SKM-1 (cell line): ENCODE measurements at regions not wholly inside any gene's neighbourhood (a gene's known extent, or its start where the extent isn't known, plus 50 kb on each side); places are given as distances from the start of the nearest gene placed in this dataset.

ENCODE experiments used
- DNase-seq: peaks from one replicate; lab custom pipeline; 2025; ENCODE audit not compliant: unreplicated experiment; lab: John Stamatoyannopoulos, UW

DNA sequence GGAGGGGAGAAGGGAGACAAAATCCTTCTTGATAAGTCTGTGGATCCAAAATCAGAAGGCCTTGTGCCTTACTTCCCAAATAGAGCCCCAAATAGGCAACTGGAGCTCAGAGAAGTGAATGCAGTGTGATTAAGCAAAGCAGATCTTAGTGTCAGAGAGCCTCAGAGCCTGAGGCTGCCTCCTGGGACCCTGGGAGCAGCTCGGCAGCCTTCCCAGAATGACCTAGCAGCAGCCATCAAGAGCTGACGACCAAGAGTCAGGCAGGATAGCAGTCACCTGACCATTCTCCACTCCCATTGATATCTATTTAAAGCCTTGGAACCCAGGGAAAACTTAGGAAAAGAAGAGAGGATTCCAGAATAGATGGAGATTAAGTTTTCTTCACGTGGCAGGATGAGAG is 78.0 kb upstream of the SMYD2 start:
- DNase-seq: no peak

DNA sequence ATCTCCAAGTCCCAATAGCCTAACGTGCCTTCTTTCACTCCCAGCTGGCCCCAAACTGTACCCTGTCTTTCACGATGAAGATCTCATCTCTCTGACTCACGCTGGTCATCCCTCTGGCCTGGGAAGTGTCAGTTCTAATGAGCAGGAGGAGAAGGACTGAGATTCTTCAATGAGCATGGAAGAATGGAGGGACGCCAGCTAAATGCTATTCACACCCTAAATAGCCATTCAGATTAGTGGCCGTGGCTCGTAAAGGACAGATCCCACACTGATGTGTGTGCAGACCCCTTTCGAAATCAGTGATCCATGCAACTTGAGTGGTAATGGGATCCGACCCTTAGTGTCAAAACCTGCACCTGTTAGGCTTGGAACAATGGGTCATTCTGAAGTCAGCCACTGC is 75.9 kb upstream of the SMYD2 start:
- no peak for DNase-seq

DNA sequence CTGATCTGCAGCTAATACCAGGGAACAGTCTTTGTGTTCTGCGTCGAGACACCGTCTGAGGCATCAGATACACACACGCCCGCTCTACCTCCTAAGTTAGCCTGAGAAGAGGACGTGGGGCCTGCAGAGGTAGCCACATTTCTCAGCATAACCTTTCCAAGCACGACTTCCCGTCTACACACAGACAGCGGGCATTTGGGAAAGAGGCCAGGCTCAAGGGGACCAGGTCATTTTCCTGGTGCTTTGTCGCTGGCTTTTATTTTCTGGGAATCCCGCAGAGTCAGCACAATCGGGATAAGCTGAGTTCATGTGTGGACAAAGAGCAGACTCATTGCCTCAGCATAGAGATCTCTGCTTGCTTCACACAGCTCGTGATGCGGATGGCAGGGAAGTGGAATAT is 72.5 kb upstream of the SMYD2 start:
- DNase-seq: no peak

DNA sequence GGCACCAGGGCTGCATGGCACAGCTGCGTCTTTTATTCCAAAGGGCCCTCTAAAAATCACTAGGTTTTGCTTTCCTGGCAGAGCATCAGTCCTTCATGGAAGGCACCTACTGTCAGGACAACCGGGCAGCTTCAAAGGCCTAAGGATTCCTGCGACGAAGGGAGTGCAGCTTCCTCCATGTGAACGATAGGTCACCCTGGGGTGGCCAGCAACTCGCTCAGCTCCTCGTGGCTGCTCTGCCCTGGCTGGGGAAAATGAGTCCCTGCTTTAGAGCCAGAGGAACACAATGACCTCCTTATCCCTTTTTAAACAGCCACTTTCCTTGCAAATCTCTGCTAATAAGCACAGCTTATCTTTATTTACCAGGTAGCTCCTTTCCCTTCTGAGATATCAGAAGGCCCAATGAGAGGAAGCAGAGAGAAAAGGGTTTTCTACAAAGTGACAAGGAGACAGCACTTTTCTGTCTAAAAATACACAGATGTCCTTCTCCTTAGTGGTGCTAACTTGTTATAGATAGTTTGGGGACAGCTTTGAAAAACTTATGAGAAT is 71.6 kb upstream of the SMYD2 start:
- DNase-seq: no peak

DNA sequence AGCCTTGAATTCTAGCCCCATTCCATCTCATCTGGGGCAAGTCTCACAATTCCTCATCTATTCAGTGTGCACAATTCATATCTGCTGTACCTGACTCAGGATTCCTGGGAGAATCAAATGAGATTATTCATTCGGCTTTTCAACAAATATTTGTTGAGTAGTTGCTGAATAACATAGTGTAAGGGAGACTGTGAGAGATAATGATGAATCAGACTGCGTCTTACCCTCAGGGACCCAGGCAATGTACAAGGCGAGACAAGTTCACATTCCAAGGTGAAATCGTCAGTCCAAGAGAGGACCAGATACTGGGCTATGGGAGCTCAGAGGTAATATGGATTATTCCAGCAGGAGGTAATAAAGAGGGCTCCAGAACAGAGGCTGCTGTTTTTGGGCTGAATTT is 67.8 kb upstream of the SMYD2 start:
- DNase-seq: no peak

DNA sequence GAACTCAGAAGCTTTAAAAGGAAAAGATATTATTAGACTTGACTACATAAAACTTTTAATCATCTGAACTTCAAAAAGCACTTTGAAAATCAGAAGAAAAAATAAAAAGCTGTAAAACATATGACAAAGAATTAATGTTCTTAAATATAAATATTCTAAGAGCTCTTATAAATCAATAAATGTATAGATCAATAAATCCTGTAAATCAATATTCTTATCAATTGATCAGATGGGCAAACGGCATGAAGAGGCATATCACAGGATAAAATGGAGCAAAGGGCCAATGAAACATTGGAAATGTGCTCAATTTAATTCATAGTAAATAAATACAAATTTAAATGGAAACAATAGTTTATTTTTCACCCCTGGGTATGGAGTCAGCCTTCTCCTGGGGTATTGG is 66.1 kb upstream of the SMYD2 start:
- no peak for DNase-seq

DNA sequence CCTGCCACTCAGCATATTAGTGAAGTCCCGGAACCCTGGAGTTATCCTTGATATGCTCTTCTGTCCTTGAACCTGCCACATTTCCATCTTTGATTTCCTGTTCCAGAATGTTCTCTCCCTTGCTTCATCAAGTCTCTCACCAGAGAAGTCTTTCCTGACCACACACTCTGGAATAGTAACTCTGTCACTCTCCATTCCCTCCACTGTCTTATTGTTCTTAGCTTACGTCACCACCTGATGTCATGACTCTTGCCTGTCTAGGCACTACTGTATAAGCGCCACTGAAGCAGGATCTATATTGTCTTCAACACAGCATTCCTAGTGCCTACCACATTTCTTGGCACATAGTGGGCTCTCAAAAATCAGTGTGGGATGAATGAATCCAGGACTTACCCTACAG is 65.4 kb upstream of the SMYD2 start:
- DNase-seq: no peak

DNA sequence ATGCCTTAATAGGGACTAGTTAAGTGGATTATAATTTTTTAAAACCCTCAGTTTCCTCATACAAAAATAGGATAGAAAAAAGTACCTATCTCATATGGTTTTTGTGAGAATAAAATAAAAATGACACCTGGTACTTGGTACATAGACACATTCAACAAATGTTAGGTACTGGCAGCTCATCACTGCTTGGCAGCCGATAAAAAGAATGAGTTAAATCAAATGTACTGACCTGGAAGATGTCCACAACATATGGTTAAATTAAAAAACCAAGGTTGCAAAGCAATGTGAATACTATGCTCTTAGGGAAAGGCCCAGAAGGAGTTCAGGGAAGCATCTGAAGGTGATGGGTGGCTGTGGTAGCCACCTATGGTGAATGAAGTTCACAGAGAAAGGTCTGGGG is 64.9 kb upstream of the SMYD2 start:
- no peak for DNase-seq

DNA sequence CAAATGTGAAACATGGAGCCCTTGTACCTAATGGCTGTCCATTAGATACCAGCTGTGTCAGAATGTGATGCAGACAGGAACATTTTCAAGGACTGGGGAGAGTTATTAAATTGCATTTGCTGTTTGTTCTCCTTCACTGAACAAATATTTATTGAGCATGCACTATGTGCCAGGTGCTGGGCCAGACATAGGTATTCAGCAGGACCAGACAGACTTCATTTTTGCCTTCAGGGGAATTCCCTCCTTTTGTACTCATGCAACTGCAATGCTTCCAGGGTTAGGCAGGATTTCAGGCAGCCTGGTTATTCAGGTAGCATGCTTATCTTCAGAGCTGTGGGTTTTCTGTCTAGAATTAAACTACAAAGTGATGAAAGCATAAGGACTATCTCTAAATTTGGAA is 64.2 kb upstream of the SMYD2 start:
- DNase-seq: no peak

DNA sequence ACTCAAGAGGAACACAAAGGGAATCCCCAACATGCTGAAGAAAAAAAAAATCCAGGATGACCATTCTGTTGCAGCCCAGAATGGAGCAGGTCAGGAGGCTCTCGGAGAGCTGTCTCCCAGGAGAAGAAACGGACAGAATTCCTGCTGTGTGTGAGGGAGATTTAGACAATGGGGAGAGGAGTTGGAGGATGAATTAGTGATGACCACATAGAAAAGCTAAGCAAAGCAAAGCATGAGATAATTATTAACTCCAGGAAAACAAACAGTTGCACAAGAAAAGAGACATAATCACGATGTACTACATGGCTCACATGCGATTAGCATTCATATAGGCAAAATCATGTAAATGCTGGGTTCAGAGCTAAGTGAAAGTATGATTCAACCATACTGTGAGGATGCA is 61.1 kb upstream of the SMYD2 start:
- DNase-seq: no peak

DNA sequence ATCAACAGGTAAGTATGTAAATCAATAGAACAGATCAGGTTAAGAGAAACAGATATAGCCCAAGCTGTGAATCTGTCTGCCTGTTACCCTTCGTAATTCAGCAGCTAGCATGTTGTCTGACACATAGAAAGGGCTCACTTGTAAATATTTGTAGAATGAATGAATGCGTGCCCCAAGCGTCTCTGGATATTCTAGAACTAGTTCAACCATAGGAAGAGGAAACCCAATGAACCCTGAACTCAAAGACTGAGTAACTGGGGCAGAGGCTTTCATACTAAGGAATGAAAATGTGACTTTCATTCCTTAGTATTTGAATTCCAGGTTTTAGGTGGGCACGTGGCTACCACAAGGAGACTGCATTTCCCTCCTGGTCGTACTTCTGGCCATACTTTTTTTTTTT is 60.1 kb upstream of the SMYD2 start:
- DNase-seq: no peak

DNA sequence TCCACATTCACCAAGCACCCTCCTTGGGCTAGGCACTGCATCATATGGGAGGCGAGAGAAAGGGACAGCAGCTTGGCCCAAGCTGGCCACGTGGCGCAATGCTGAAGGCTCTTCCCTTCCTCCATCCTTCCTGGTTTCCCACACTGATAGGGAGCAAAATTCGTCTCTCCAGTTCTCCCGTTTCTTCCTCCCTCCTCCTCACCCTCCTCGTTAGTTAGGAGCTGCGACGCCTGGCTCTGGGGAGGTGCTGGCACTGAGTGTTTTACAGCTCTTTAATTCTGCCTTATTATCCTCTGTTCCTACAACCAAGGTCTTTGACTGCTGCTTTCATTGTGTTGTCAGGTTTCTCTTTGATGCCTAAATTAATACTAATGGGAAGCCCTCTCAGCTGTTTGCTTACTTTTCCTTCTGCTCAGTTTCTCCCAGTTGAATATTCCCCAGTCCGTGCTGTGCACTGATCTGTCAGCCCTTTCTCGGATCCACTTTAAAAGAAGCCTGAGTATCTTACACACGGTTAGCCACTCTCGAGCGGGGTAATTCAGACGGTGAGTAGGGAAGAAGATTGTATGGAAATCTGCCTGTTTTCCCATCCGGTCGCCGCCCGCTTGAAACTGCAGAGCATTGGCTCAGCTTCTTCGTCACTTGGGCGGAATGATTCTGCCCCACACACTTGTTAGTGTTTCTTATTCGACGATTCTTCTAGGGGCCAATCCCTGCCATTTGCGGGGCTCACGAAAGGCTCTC is 56.2 kb upstream of the SMYD2 start:
- DNase-seq: no peak

DNA sequence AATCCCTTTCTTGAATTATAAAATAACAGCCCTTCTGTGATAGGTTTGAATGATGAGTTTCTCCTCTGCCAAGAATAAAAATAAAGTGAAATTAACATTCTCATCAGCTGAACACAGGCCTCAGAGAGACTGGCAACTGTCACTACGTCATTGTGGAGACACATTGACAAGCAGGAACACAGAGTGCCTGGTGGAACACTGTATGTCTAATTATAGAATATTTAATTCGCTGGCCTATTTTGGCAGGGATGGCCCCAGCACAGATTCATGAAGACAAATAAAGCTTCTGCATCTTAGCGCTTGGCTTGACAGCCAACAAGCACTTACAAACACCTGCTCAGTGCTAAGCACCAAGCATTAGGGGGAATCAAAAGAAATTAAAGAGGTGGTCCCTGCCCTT is 52.0 kb upstream of the SMYD2 start:
- no peak for DNase-seq

DNA sequence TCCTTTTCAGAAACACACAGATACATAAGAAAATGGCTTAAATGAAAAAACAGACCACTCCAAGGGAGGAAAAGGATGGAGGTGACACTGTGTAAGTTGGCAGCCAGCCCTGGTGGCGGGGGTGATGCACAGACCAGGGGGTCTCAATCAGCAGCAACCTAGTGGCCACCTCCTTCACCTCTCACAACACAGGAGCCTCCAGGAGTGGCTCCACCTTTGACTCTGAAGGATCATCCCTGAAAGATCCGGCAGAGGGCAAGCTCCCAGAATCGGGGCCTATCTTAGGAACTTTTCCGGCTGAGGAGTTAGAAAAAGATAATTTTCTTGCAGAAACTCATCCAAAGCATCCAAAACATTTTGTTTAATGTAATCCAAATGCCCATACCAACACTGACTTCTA is 51.2 kb upstream of the SMYD2 start:
- no peak for DNase-seq
